Sigmoid colon (tissue), 4 donors: ENCODE measurements at regions not wholly inside any gene's neighbourhood (a gene's known extent, or its start where the extent isn't known, plus 50 kb on each side); places are given as distances from the start of the nearest gene placed in this dataset.

Experiments
- CTCF ChIP-seq, 4 experiments: fragments of 450-650 bp in 3 of 4; fragments of 200-600 bp in 1 of 4; IDR thresholded peaks; one replicate each; pipeline ENCODE4 v1.5.1; 2016 to 2019; ENCODE audit warnings: antibody characterized with exemption in 4 of 4, mild to moderate bottlenecking in 3 of 4, moderate library complexity in 2 of 4
- POLR2A ChIP-seq, 2 donors: fragments of 450-650 bp; IDR thresholded peaks; one replicate each; pipeline ENCODE4 v1.6.1; 2016; ENCODE audit warnings: antibody characterized with exemption in 2 of 2, mild to moderate bottlenecking in 2 of 2, moderate library complexity in 2 of 2
- POLR2AphosphoS5 ChIP-seq, 4 donors: sonication (generic); formaldehyde crosslinking; IDR thresholded peaks; one replicate each; pipeline ENCODE4 v1.6.1; 2017; ENCODE audit warnings: antibody characterized with exemption in 4 of 4

GRCh38 chr5:87136733-87137132 lies 130.9 kb upstream of the RASA1 start:
- TF ChIP-seq CTCF (IDR thresholded peaks at IDR 0.05) (no peak), POLR2A (IDR thresholded peaks at IDR 0.05) (no peak), POLR2AphosphoS5 (IDR thresholded peaks at IDR 0.05) (no peak)
